ENCODE measurements at regions not wholly inside any gene's neighbourhood (a gene's known extent, or its start where the extent isn't known, plus 50 kb on each side); places are given as distances from the start of the nearest gene placed in this dataset.

DNA sequence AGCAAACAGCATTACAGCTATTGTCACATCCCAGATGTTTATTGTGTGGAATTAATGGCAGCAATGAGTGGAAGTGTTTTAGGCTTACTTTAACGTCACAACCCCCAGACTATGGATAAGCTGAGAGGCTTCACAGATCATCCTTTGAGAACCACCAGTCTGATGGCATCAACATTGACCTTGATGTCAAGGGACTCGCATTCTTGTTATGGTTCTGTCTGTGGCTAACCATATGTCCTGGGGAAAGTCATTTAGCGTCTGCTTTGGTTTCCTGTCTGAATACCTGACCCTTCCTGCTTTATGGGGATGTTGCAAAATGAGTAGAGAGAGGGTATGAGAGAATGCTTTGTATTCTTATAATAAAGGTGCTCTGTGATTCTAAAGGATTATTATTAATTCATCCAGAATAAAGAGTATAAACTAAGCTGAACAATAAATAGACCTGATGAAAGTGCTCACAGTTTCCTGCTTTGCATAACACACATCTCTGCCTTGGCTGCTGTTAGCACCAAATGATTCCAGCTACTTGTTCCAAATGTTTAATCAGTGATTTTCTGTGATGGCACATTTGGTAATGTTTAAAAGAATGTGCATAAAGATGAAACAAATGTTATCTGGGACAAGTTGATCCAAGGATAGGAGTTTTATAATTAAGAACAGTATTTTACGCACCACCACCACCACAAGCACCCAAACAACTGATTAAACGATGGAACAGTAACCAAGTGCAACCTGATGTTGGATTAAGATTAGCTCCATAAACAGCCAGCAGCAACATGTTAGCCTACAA lies 116.9 kb upstream of the LRIG3 start:
- no peaks in the 10 kb centered on the region for H3K36me3 ChIP-seq (ENCODE audit: control insufficient read depth, insufficient read depth, low read length)
- in situ Hi-C loops (cut with HindIII; ENCODE audit: low pct_unique_long_range_greater_than_20kb, low sequenced_read_pairs), result no loop called here
- ChIA-PET CTCF (no interaction called here), POLR2A (no interaction called here)
- H3K4me3 ChIP-seq (ENCODE audit: low read depth in 2 of 2, low read length in 2 of 2), result no peak overlapping the region
- DNase-seq (ENCODE audit: low read depth, low spot score) (no peak), ATAC-seq (no peak)
- BruUV-seq (replicated peaks), result no TSS peak
- intact Hi-C loops (cut with micrococcal nuclease; ENCODE audit: unreplicated experiment), result no loop called here
- TF ChIP-seq POLR2AphosphoS5 (IDR thresholded peaks at IDR 0.05; ENCODE audit: low read depth, low read length) (no peak), SIN3A (IDR thresholded peaks at IDR 0.05; ENCODE audit: borderline replicate concordance, insufficient read depth, low read depth, low read length) (no peak), CTCF (IDR thresholded peaks at IDR 0.05) (no peak), TCF7L2 (IDR thresholded peaks at IDR 0.05; ENCODE audit: low read depth, low read length) (no peak)
- H3K9me3 ChIP-seq (ENCODE audit: control insufficient read depth, insufficient read depth, low read depth, low read length), result no peaks in the 10 kb centered on the region
- H3K4me1 ChIP-seq (ENCODE audit: control insufficient read depth, insufficient read depth, low read length), result no peaks in the 10 kb centered on the region
- H3K27me3 ChIP-seq (ENCODE audit: control insufficient read depth, insufficient read depth, low read length), result no peaks in the 10 kb centered on the region
- no peak overlapping the region for H3K27ac ChIP-seq (ENCODE audit: low read length)

DNA sequence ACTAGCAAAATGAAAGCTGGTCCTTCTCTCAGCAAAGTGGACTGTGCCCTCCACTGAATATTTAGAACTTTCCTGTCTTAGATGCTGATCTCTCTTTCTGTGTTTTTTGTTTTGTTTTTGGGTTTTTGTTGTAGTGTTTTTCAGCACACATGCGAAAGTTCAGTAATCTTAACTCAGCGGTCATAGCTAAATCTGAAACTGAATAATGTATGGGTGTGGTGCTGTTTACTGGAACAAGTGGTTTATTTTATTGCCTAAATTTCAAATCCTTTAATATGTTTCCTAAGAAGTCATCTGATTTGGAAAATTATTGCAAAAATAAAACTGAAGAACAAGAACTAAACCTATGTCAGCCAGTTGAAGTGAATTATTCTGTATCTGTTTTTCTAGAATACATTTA lies 116.0 kb upstream of the LRIG3 start:
- no peak for TF ChIP-seq CTCF (IDR thresholded peaks at IDR 0.05)
- TF ChIP-seq TCF7L2 (IDR thresholded peaks at IDR 0.05; ENCODE audit: low read depth, low read length), result no peak
- TF ChIP-seq, protein P1, sequence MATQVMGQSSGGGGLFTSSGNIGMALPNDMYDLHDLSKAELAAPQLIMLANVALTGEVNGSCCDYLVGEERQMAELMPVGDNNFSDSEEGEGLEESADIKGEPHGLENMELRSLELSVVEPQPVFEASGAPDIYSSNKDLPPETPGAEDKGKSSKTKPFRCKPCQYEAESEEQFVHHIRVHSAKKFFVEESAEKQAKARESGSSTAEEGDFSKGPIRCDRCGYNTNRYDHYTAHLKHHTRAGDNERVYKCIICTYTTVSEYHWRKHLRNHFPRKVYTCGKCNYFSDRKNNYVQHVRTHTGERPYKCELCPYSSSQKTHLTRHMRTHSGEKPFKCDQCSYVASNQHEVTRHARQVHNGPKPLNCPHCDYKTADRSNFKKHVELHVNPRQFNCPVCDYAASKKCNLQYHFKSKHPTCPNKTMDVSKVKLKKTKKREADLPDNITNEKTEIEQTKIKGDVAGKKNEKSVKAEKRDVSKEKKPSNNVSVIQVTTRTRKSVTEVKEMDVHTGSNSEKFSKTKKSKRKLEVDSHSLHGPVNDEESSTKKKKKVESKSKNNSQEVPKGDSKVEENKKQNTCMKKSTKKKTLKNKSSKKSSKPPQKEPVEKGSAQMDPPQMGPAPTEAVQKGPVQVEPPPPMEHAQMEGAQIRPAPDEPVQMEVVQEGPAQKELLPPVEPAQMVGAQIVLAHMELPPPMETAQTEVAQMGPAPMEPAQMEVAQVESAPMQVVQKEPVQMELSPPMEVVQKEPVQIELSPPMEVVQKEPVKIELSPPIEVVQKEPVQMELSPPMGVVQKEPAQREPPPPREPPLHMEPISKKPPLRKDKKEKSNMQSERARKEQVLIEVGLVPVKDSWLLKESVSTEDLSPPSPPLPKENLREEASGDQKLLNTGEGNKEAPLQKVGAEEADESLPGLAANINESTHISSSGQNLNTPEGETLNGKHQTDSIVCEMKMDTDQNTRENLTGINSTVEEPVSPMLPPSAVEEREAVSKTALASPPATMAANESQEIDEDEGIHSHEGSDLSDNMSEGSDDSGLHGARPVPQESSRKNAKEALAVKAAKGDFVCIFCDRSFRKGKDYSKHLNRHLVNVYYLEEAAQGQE (IDR thresholded peaks at IDR 0.05; ENCODE audit: insufficient read depth in 1 of 2, low read depth in 2 of 2, low read length in 1 of 2), result no peak
- in situ Hi-C loops (cut with HindIII; ENCODE audit: low pct_unique_long_range_greater_than_20kb, low sequenced_read_pairs) (no loop called here), intact Hi-C loops (cut with micrococcal nuclease; ENCODE audit: unreplicated experiment) (no loop called here)
- DNase-seq (ENCODE audit: low read depth, low spot score) (no peak), ATAC-seq (no peak)
- Histone ChIP-seq H3K4me1 (ENCODE audit: control insufficient read depth, insufficient read depth, low read length) (no peaks in the 10 kb centered on the region), H3K36me3 (ENCODE audit: control insufficient read depth, insufficient read depth, low read length) (no peaks in the 10 kb centered on the region), H3K9me3 (ENCODE audit: control insufficient read depth, insufficient read depth, low read depth, low read length) (no peaks in the 10 kb centered on the region), H3K4me3 (ENCODE audit: low read depth in 2 of 2, low read length in 2 of 2) (no peak overlapping the region), H3K27me3 (ENCODE audit: control insufficient read depth, insufficient read depth, low read length) (no peaks in the 10 kb centered on the region), H3K27ac (ENCODE audit: low read length) (no peak overlapping the region)
- BruUV-seq (replicated peaks), result no TSS peak
- POLR2A ChIA-PET, result no interaction called here
- CTCF ChIA-PET, result interaction anchor here (0.6 kb wide), 1 partner anchor 318 kb away, joined by 3 read pairs; no protein-coding TSS in a partner anchor
